Right lobe of liver (tissue), 4 donors: ENCODE measurements at regions not wholly inside any gene's neighbourhood (a gene's known extent, or its start where the extent isn't known, plus 50 kb on each side); places are given as distances from the start of the nearest gene placed in this dataset.

Experiments used
- CTCF ChIP-seq, 4 donors: fragments of 200-600 bp in 3 of 4; fragments of 450-650 bp in 1 of 4; IDR thresholded peaks; one replicate each; pipeline versions ENCODE4 v1.5.1 to v1.8.0; 2016 to 2022; ENCODE audit warnings: antibody characterized with exemption in 4 of 4, mild to moderate bottlenecking in 2 of 4
- POLR2A ChIP-seq: fragments of 450-650 bp; IDR thresholded peaks from one replicate; pipeline ENCODE4 v1.6.1; 2017; ENCODE audit warnings: antibody characterized with exemption, mild to moderate bottlenecking
- donor health status: DM: no; HTN: no; CAD: no.
- donor health status: DM: no; HTN: no; CAD: no.
- donor health status: DM: no; HTN: yes; CAD: no.

GRCh38 chr1:30490554-30491053, 232.8 kb downstream of the MATN1 start:
- no peak for TF ChIP-seq POLR2A
- TF ChIP-seq CTCF (IDR thresholded peaks at IDR 0.05) = no peak
